ENCODE measurements at regions not wholly inside any gene's neighbourhood (a gene's known extent, or its start where the extent isn't known, plus 50 kb on each side); places are given as distances from the start of the nearest gene placed in this dataset.
"Not testable (repeated sequence)": the region's sequence is repeated elsewhere in the genome, so short reads cannot be mapped to it uniquely, and the experiment has no call there.

- not testable (repeated sequence) for TF ChIP-seq CTCF, EZH2phosphoT487, EZH2 (IDR thresholded peaks at IDR 0.05)
Measured at GRCh38 chr3:26024206-26024605, 234.3 kb downstream of the OXSM start.
